Activated naive CD4-positive, alpha-beta T cell treated with anti-CD3 and anti-CD28 coated beads, Interleukin-2, amount 50 U/mL, for 24 hours (primary cell): ENCODE measurements at regions not wholly inside any gene's neighbourhood (a gene's known extent, or its start where the extent isn't known, plus 50 kb on each side); places are given as distances from the start of the nearest gene placed in this dataset.

ENCODE experiments used
- H3K27ac Mint-ChIP-seq: one replicate; pipeline ENCODE4 v1.8.0; 2021; ENCODE audit warnings: mild to moderate bottlenecking, mixed read lengths
- H3K27me3 Mint-ChIP-seq: one replicate; pipeline ENCODE4 v1.8.0; 2021; ENCODE audit warnings: mixed read lengths
- H3K36me3 Mint-ChIP-seq: one replicate; pipeline ENCODE4 v1.8.0; 2021; ENCODE audit warnings: mixed read lengths
- H3K4me1 Mint-ChIP-seq: one replicate; pipeline ENCODE4 v1.8.0; 2021; ENCODE audit warnings: mixed read lengths
- H3K4me3 Mint-ChIP-seq: one replicate; pipeline ENCODE4 v1.8.0; 2021; ENCODE audit warnings: mild to moderate bottlenecking, mixed read lengths
- H3K9me3 Mint-ChIP-seq: one replicate; pipeline ENCODE4 v1.8.0; 2021; ENCODE audit warnings: mixed read lengths

GRCh38 chr5:15234911-15235310, 265.1 kb upstream of the FBXL7 start:
- Mint-ChIP-seq H3K4me1 (no peaks in the 10 kb centered on the region), H3K36me3 (no peaks in the 10 kb centered on the region), H3K27ac (no peak overlapping the region), H3K27me3 (no peaks in the 10 kb centered on the region), H3K9me3 (peaks cover 19% of the 10 kb centered on the region), H3K4me3 (no peak overlapping the region)

GRCh38 chr5:15234366-15234765, 265.6 kb upstream of the FBXL7 start:
- Mint-ChIP-seq H3K4me3 (no peak overlapping the region), H3K36me3 (no peaks in the 10 kb centered on the region), H3K4me1 (no peaks in the 10 kb centered on the region)

GRCh38 chr5:15233566-15233965, 266.4 kb upstream of the FBXL7 start:
- Mint-ChIP-seq H3K27me3 (no peaks in the 10 kb centered on the region), H3K27ac (no peak overlapping the region), H3K9me3 (peaks cover 14% of the 10 kb centered on the region), H3K36me3 (no peaks in the 10 kb centered on the region), H3K4me1 (no peaks in the 10 kb centered on the region), H3K4me3 (no peak overlapping the region)

More at GRCh38 chr5:15234366-15234765, 265.6 kb upstream of the FBXL7 start:
- Mint-ChIP-seq H3K27ac (no peak overlapping the region), H3K27me3 (no peaks in the 10 kb centered on the region), H3K9me3 (peaks cover 20% of the 10 kb centered on the region)

- Mint-ChIP-seq H3K4me3 (no peak overlapping the region), H3K9me3 (peaks cover 18% of the 10 kb centered on the region), H3K27ac (no peak overlapping the region), H3K27me3 (no peaks in the 10 kb centered on the region), H3K36me3 (no peaks in the 10 kb centered on the region), H3K4me1 (no peaks in the 10 kb centered on the region)
Observed at GRCh38 chr5:15222156-15222555, 277.8 kb upstream of the FBXL7 start.

- Mint-ChIP-seq H3K9me3 (peaks cover 24% of the 10 kb centered on the region), H3K27me3 (no peaks in the 10 kb centered on the region), H3K27ac (no peak overlapping the region), H3K4me1 (no peaks in the 10 kb centered on the region), H3K4me3 (no peak overlapping the region), H3K36me3 (no peaks in the 10 kb centered on the region)
Observed at GRCh38 chr5:15220642-15221173, 279.3 kb upstream of the FBXL7 start.

GRCh38 chr5:15215056-15215455, 284.9 kb upstream of the FBXL7 start:
- peaks cover 1% of the 10 kb centered on the region for H3K27me3 Mint-ChIP-seq
- H3K36me3 Mint-ChIP-seq: no peaks in the 10 kb centered on the region
- H3K4me1 Mint-ChIP-seq: no peaks in the 10 kb centered on the region
- H3K4me3 Mint-ChIP-seq: no peak overlapping the region
- peaks cover 15% of the 10 kb centered on the region for H3K9me3 Mint-ChIP-seq
- H3K27ac Mint-ChIP-seq: no peak overlapping the region

GRCh38 chr5:15214010-15214409, 286.0 kb upstream of the FBXL7 start:
- H3K27ac Mint-ChIP-seq: no peak overlapping the region
- H3K4me3 Mint-ChIP-seq: no peak overlapping the region
- peaks cover 17% of the 10 kb centered on the region for H3K9me3 Mint-ChIP-seq
- no peaks in the 10 kb centered on the region for H3K36me3 Mint-ChIP-seq
- peaks cover 1% of the 10 kb centered on the region for H3K27me3 Mint-ChIP-seq
- H3K4me1 Mint-ChIP-seq: no peaks in the 10 kb centered on the region

- H3K9me3 Mint-ChIP-seq: peaks cover 24% of the 10 kb centered on the region
- no peak overlapping the region for H3K4me3 Mint-ChIP-seq
- H3K27me3 Mint-ChIP-seq: peaks cover 1% of the 10 kb centered on the region
- no peaks in the 10 kb centered on the region for H3K36me3 Mint-ChIP-seq
- no peaks in the 10 kb centered on the region for H3K4me1 Mint-ChIP-seq
- H3K27ac Mint-ChIP-seq: no peak overlapping the region
Observed at GRCh38 chr5:15209053-15209762, 290.8 kb upstream of the FBXL7 start.

GRCh38 chr5:15206133-15206532, 293.8 kb upstream of the FBXL7 start:
- no peak overlapping the region for H3K27ac Mint-ChIP-seq
- no peak overlapping the region for H3K4me3 Mint-ChIP-seq
- H3K4me1 Mint-ChIP-seq: no peaks in the 10 kb centered on the region
- H3K27me3 Mint-ChIP-seq: peaks cover 1% of the 10 kb centered on the region
- peaks cover 36% of the 10 kb centered on the region for H3K9me3 Mint-ChIP-seq
- H3K36me3 Mint-ChIP-seq: no peaks in the 10 kb centered on the region

GRCh38 chr5:15203376-15203775, 296.6 kb upstream of the FBXL7 start:
- no peaks in the 10 kb centered on the region for H3K27me3 Mint-ChIP-seq
- H3K4me3 Mint-ChIP-seq: no peak overlapping the region
- no peak overlapping the region for H3K27ac Mint-ChIP-seq
- no peaks in the 10 kb centered on the region for H3K36me3 Mint-ChIP-seq
- H3K4me1 Mint-ChIP-seq: no peaks in the 10 kb centered on the region
- peaks cover 31% of the 10 kb centered on the region for H3K9me3 Mint-ChIP-seq

- H3K4me3 Mint-ChIP-seq: no peak overlapping the region
- H3K27me3 Mint-ChIP-seq: no peaks in the 10 kb centered on the region
- no peak overlapping the region for H3K27ac Mint-ChIP-seq
- H3K9me3 Mint-ChIP-seq: peaks cover 18% of the 10 kb centered on the region
- H3K4me1 Mint-ChIP-seq: no peaks in the 10 kb centered on the region
- no peaks in the 10 kb centered on the region for H3K36me3 Mint-ChIP-seq
Observed at GRCh38 chr5:15191012-15191411, 309.0 kb upstream of the FBXL7 start.

GRCh38 chr5:15183520-15183919, 311.9 kb upstream of the ANKH start:
- H3K27me3 Mint-ChIP-seq: no peaks in the 10 kb centered on the region
- H3K9me3 Mint-ChIP-seq: peaks cover 23% of the 10 kb centered on the region
- H3K36me3 Mint-ChIP-seq: peaks cover 1% of the 10 kb centered on the region
- no peak overlapping the region for H3K27ac Mint-ChIP-seq
- no peaks in the 10 kb centered on the region for H3K4me1 Mint-ChIP-seq
- H3K4me3 Mint-ChIP-seq: no peak overlapping the region

GRCh38 chr5:15170173-15170572, 298.6 kb upstream of the ANKH start:
- H3K27me3 Mint-ChIP-seq: peaks cover 1% of the 10 kb centered on the region
- H3K36me3 Mint-ChIP-seq: peaks cover 2% of the 10 kb centered on the region
- H3K9me3 Mint-ChIP-seq: peaks cover 24% of the 10 kb centered on the region
- H3K4me3 Mint-ChIP-seq: no peak overlapping the region
- no peak overlapping the region for H3K27ac Mint-ChIP-seq
- no peaks in the 10 kb centered on the region for H3K4me1 Mint-ChIP-seq

GRCh38 chr5:15168358-15168757, 296.8 kb upstream of the ANKH start:
- no peak overlapping the region for H3K27ac Mint-ChIP-seq
- H3K4me3 Mint-ChIP-seq: no peak overlapping the region
- peaks cover 34% of the 10 kb centered on the region for H3K9me3 Mint-ChIP-seq
- H3K27me3 Mint-ChIP-seq: peaks cover 1% of the 10 kb centered on the region
- no peaks in the 10 kb centered on the region for H3K4me1 Mint-ChIP-seq
- H3K36me3 Mint-ChIP-seq: peaks cover 3% of the 10 kb centered on the region

- Mint-ChIP-seq H3K9me3 (peaks cover 27% of the 10 kb centered on the region), H3K4me3 (no peak overlapping the region), H3K27ac (no peak overlapping the region), H3K4me1 (no peaks in the 10 kb centered on the region), H3K27me3 (peaks cover 1% of the 10 kb centered on the region), H3K36me3 (peaks cover 2% of the 10 kb centered on the region)
Observed at GRCh38 chr5:15160091-15160490, 288.5 kb upstream of the ANKH start.

- H3K27ac Mint-ChIP-seq: no peak overlapping the region
- H3K4me3 Mint-ChIP-seq: no peak overlapping the region
- H3K4me1 Mint-ChIP-seq: no peaks in the 10 kb centered on the region
- H3K9me3 Mint-ChIP-seq: peaks cover 24% of the 10 kb centered on the region
- H3K36me3 Mint-ChIP-seq: no peaks in the 10 kb centered on the region
- H3K27me3 Mint-ChIP-seq: peaks cover 1% of the 10 kb centered on the region
Observed at GRCh38 chr5:15159606-15160005, 288.0 kb upstream of the ANKH start.

- Mint-ChIP-seq H3K9me3 (peaks cover 17% of the 10 kb centered on the region), H3K27ac (no peak overlapping the region), H3K4me3 (no peak overlapping the region), H3K36me3 (no peaks in the 10 kb centered on the region), H3K27me3 (no peaks in the 10 kb centered on the region), H3K4me1 (no peaks in the 10 kb centered on the region)
Observed at GRCh38 chr5:15142458-15142857, 270.9 kb upstream of the ANKH start.
